ENCODE measurements at regions not wholly inside any gene's neighbourhood (a gene's known extent, or its start where the extent isn't known, plus 50 kb on each side); places are given as distances from the start of the nearest gene placed in this dataset.
"Not testable (repeated sequence)": the region's sequence is repeated elsewhere in the genome, so short reads cannot be mapped to it uniquely, and the experiment has no call there.

DNA sequence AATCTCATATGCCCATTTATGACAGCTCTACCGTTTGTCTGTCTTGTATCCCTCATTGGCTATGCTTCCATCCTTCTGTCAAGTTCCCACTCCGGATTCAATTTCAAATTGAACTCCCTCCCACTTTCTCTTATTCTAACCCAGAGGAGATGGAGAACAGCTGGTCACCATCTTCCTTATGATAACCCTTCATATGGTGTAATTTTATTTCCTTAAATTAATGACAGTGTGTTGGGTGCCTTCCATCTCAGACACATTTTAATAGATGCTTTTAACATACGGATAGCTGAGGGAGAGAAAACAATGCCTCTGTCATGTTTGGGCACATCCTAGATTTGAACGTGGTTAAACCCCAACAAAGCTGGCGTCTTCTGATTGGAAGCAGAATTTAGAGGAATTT, 103.0 kb upstream of the PLXNA2 start:
- DNase-seq (ENCODE audit: low spot score): no peak

- DNase-seq (ENCODE audit: low spot score): no peak
These were observed 105.6 kb upstream of the PLXNA2 start for GRCh38 chr1:208349694-208350330.

GRCh38 chr1:208350815-208351214, 106.6 kb upstream of the PLXNA2 start:
- DNase-seq (ENCODE audit: low spot score): no peak

DNA sequence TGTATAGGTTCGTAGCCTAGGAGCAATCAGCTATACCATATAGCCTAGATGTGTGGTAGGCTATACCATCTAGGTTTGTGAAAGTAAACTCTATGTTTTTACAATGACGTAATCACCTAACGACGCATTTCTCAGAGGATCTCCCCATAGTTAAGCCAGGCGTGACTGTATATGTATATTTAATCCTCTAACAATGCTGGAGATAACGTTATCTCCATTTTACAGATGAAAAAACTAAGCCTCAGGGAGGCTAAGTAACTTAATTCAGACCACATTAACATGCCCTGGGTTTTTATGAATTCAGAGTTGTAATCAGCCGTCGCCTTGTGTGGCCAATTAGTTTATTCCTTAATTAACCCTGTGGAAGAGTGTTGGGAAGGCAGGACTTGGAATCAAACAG, 107.7 kb upstream of the PLXNA2 start:
- DNase-seq (ENCODE audit: low spot score): no peak

DNA sequence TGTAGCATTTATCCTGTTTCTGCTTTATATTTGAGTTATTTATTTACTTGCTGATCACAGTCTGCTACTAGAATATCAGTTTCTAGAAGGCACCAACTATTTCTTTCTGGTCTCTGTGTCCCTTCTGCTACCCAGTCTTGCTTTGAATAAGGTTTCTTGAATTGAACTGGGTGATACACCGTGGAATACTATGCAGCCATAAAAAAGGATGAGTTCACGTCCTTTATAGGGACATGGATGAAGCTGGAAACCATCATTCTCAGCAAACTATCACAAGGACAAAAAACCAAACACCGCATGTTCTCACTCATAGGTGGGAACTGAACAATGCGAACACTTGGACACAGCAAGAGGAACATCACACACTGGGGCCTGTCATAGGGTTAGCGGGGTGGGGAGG, 109.6 kb upstream of the PLXNA2 start:
- DNase-seq (ENCODE audit: low spot score): not testable (repeated sequence)

DNA sequence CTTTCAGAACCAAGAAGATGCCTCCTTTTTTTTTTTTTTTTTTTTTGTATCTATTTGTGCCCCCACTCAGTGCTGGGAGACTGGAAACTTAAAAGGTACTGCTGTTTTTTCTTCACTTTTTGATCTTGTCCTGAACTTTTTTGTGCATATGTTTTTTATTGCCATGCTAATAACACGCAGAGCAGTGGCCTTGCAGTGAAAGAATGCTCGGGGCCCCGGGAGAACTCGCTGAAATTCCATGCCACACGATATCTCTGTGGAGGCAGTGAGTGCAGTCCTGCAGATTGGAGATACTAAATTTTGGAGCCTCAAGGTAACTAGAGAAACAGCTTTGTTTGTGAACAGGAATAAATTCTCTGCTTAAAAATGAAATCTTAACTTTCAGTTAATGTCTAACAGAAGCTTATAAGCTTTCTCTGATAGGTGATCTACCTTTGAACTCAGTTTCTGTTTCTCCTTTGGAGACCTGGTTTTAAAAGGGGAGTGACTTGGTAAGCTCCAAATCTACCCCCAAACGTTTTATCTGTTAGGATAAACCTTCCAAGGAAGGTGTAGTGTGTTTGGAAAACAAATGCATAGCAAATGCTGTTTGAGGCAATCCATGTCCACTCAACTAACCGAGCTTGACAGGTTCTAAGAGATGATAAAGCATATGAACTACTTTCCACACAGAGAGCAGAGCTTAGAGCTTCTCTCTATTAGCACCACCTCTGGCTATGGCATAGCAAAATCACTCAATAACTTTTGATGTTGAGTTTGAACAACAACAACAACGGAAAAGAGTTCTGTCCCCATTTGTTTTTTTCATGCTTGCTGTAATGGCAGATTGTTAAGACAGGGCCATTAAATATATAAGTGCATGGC, 113.7 kb upstream of the PLXNA2 start:
- no peak for DNase-seq (ENCODE audit: low spot score)

- no peak for DNase-seq (ENCODE audit: low spot score)
These were observed 114.5 kb upstream of the PLXNA2 start for GRCh38 chr1:208358651-208359050.

GRCh38 chr1:208362011-208362410, 117.8 kb upstream of the PLXNA2 start:
- no peak for DNase-seq (ENCODE audit: low spot score)

- no peak for DNase-seq (ENCODE audit: low spot score)
These were observed 122.4 kb upstream of the PLXNA2 start for GRCh38 chr1:208366559-208366958.

DNA sequence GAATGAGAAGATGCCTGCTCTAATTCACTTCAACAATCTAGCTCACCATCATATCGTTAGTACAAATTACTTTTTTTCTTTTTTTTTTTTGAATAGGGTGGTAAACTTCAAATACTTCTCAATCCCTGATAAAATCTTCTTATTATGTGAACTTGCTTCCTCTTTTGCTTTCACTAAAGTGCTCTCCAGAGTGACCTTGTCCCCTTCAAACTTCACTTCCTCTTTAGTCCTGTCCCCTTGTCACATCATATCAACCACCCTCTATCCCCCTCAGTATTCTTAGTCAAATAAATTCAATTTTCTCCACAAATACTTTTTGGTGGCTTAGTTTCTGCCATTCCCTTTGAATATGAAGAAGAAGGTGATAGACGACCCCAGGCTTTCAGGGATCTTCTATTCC, 124.9 kb upstream of the PLXNA2 start:
- no peak for DNase-seq (ENCODE audit: low spot score)

GRCh38 chr1:208369658-208370057, 125.5 kb upstream of the PLXNA2 start:
- DNase-seq (ENCODE audit: low spot score): no peak

DNA sequence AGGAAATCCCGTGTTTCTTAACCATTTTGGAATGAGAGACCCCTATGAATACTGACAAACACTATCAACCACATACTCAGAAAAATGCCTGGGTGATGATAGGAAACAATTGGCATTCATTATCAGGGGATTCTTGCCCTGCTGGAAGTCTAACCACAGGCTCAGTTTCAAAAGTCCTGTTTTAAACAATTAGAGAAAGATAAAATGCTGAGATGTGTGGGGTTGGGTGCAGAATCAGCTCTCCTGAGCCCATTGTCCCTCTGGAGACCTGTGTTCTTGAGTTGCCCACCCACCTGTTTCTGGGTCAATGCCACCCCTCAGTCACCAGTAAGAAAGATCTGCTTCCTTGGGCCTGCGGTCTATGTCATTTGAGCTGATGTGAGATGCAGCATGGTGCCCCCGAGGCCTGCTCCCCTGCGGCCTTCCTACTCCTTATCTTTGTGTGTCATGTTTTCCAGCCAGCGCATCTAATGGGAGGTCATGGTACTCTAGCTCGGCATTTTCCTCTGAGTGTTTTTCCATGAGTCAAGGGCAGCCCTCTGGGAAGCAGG, 130.3 kb upstream of the PLXNA2 start:
- DNase-seq (ENCODE audit: low spot score): no peak

DNA sequence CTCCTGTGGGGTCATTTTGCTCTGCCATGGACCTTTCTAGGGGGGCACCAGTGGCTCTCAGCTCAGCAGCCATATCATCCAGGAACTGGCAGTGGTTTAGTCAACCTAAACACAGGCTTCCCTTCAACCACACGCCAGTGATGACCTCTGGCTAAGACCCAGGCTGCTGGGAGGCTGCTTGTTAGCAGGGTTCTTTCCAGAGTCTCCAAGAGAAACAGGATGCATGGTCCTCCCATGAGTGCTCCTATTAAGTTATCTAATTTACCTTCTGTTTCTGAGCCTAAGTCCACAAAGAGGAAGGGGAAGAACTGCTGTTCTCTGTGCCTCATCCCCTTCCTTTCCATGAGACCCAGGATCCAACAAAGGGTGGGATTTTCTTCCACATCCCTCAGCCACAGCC, 137.3 kb upstream of the PLXNA2 start:
- no peak for DNase-seq (ENCODE audit: low spot score)

DNA sequence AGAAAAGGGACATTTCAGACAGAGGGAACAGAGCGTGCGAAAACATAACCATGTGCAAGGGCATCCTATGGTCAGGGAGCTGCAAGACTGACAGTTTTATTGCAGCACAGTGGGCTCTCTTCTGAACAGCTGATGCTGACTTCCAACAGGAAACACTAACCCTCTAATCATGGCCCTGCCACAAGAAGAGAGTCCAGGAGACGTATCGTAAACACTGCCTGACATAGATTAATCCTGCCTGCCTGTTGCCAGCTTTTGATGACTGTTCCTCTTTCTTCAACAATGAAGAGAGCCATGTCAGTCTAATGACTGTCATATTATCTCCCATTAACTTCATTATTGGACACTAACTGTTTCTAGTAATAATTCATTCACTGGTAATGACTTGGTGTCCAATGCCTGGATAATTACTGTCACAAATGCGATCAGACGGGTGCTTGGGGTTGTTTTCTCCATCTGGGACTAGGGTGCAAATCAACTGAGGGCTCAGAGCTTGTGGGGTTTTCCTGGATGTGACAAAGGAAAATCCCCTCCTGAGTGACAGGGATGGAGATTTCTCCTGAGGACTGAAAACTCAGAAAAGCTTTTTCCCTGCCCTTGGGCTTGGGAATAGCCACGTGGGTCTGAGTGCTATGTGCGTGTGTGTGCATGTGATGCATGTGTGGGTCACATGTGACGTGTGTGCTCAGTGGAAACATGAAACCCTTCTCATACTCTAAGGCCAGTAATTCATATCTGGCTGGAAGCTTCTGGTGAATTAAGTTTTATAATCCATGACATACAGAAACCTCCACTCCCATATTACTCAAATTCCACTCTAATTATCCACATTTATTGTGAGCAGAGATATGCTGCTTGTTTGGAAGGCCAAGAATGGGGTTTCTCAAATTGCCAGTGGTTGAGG, 144.0 kb upstream of the PLXNA2 start:
- no peak for DNase-seq (ENCODE audit: low spot score)

DNA sequence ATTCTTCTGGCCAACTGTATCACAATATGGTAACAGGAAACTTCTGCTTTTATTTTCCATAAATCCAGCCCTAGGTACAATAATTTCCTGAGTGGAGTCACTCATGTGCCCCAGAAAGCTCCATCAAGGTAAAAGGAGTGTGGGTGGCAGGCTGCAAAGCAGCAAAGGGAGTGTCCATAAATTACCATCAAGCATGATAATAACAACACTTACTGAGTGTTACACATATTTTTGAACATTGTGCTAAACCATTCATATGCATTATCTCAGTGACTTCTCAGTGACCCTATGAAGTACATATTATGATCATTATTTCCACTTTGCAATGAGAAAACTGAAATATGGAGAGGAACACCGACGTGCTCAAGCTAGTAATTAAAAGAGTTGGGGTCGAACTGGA, 149.2 kb upstream of the PLXNA2 start:
- DNase-seq (ENCODE audit: low spot score): no peak

DNA sequence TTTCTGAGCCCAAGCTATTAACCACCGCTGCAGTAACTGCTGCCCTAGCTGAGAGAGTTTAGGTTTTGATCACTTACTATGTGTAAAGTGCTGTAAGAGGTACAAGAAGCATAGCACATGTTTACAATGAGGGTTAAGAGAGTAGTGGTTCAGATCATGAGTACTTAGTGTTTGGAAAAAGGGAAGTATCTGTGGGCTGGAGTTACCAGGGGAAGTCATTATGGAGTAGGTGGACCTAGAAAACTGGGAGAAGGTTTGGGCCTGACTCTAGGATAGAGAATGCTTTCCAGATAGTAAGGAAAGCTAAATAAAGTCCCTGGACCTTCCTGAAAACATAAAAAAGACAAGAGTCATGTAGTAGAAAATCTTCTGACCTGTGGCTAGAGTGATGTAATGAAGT, 149.6 kb upstream of the PLXNA2 start:
- no peak for DNase-seq (ENCODE audit: low spot score)

DNA sequence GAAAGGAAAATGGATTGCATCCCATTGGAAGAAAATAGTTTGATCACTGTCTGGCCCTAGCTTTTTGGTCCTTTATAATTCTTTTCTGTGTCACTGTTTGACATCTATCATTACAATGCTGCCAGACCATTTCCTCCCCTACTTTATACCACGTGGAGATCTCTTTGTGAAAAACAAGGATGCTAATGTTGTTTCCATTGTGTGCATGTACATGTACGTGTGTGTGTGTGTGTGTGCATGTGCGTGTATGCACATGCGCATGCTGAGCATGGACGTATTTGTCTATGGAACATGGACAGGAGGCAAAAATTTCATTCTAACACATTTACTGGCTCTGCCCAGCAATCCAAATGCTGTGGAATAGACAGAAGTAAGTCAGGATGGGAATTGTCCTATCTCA, 153.1 kb upstream of the PLXNA2 start:
- DNase-seq (ENCODE audit: low spot score): no peak

GRCh38 chr1:208405014-208405413, 160.8 kb upstream of the PLXNA2 start:
- DNase-seq (ENCODE audit: low spot score): no peak

DNA sequence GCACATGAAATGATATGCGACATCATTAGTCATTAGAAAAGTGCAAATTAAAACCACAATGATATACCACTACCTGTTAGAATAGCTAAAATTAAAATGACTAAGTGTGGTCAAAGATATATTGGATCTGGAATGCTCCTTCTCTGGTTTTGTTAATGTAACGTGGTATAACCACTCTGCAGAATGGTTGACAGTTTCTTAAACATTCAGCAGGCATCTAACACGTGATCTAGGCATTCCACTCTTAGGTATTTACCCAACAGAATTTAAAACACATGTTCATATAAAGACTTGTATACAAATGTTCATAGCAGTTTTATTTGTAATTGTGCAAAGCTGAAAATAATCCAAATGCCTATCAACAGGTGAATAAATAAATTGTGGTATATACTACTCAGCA, 165.0 kb upstream of the PLXNA2 start:
- DNase-seq (ENCODE audit: low spot score): no peak

DNA sequence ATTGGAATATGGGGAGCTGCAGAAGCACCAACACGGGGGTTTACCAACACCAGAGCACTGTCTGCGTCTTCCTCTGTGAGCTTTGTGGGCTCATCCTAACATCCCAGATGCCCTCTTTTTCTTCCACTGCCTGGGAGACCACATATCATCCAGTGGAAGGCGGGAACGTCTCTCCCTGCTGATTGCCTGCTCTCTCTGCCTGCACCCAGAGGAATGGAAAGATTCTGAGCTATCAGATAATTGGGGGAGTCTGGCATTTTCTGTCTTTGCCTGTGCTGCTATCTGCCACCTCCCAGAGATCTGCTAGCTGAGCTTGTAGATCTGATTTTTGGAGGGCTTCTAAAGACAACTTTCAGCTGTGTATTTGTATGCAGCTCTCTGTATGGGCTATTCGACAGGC, 166.2 kb upstream of the PLXNA2 start:
- no peak for DNase-seq (ENCODE audit: low spot score)

DNA sequence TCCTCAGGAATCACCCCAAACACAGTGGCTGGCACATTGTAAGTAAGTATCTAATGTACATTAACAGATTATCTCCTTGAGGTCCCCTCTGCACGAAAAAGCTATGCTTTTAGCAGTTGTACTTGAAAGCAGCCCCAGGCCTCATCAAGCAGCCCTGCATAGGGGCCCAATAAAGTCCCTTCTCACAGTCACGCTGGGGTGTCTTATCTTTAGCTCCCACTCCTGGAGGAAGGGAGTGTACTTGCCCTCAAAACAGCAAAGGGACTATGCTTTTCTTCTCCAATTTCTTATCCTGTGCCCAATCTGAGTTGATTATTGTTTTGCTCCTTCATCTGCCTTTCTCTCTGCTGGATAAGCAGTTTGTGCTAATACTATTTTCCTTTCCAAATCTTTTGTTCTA, 168.8 kb upstream of the PLXNA2 start:
- no peak for DNase-seq (ENCODE audit: low spot score)

GRCh38 chr1:208418667-208419066, 174.5 kb upstream of the PLXNA2 start:
- no peak for DNase-seq (ENCODE audit: low spot score)

Data from HuH-7 (cell line).